SK-N-SH treated with all-trans-retinoic acid at 6 μM for 48 hours (cell line): ENCODE measurements at regions not wholly inside any gene's neighbourhood (a gene's known extent, or its start where the extent isn't known, plus 50 kb on each side); places are given as distances from the start of the nearest gene placed in this dataset.

Experiments
- CSDC2 ChIP-seq: fragments of 250-450 bp; sonication (Bioruptor Pico); IDR thresholded peaks from 2 replicates; pipeline ENCODE4 v1.5.0; 2020; ENCODE audit warnings: mild to moderate bottlenecking, moderate library complexity
- RARB ChIP-seq: fragments of 250-450 bp; sonication (Bioruptor Pico); IDR thresholded peaks from 2 replicates; pipeline ENCODE4 v1.8.0; 2021; ENCODE audit warnings: mild to moderate bottlenecking, moderate library complexity
- TOX ChIP-seq: fragments of 250-450 bp; sonication (Bioruptor Pico); IDR thresholded peaks from 2 replicates; pipeline ENCODE4 v1.8.0; 2021; ENCODE audit warnings: mild to moderate bottlenecking, moderate library complexity, borderline replicate concordance
- ZC3H10 ChIP-seq: fragments of 250-450 bp; sonication (Bioruptor Pico); IDR thresholded peaks from 2 replicates; pipeline ENCODE4 v1.5.1; 2021; ENCODE audit warnings: mild to moderate bottlenecking, moderate library complexity
- ZFP3 ChIP-seq: fragments of 250-450 bp; sonication (Bioruptor Pico); IDR thresholded peaks from 2 replicates; pipeline ENCODE4 v1.5.0; 2020; ENCODE audit warnings: mild to moderate bottlenecking, moderate library complexity
- TF ChIP-seq, protein P1 (sequence below): fragments of 250-450 bp; sonication (Bioruptor Pico); IDR thresholded peaks from 2 replicates; pipeline ENCODE4 v1.8.0; 2020; ENCODE audit warnings: mild to moderate bottlenecking, moderate library complexity, borderline replicate concordance

GRCh38 chr7:91397096-91397495 lies 132.9 kb downstream of the FZD1 start:
- TF ChIP-seq ZC3H10 (CRISPR knock-in tag) (no peak), ZFP3 (CRISPR knock-in tag) (no peak), TOX (no peak), RARB (CRISPR knock-in tag) (no peak), CSDC2 (no peak)
- TF ChIP-seq, protein P1, sequence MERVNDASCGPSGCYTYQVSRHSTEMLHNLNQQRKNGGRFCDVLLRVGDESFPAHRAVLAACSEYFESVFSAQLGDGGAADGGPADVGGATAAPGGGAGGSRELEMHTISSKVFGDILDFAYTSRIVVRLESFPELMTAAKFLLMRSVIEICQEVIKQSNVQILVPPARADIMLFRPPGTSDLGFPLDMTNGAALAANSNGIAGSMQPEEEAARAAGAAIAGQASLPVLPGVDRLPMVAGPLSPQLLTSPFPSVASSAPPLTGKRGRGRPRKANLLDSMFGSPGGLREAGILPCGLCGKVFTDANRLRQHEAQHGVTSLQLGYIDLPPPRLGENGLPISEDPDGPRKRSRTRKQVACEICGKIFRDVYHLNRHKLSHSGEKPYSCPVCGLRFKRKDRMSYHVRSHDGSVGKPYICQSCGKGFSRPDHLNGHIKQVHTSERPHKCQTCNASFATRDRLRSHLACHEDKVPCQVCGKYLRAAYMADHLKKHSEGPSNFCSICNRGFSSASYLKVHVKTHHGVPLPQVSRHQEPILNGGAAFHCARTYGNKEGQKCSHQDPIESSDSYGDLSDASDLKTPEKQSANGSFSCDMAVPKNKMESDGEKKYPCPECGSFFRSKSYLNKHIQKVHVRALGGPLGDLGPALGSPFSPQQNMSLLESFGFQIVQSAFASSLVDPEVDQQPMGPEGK = no peak
